GM23338 (cell line): ENCODE measurements at regions not wholly inside any gene's neighbourhood (a gene's known extent, or its start where the extent isn't known, plus 50 kb on each side); places are given as distances from the start of the nearest gene placed in this dataset.

Experiments used
- ATAC-seq: fragments of 200-7000 bp; cut with Tn5 transposase; 3 replicates; pipeline ENCODE4 v1.9.1; 2020
- DNase-seq: peaks from one replicate; pipeline ENCODE4 v3.0.0-alpha.2; 2015; ENCODE audit warnings: low spot score
- H2AFZ ChIP-seq: fragments of 200-600 bp; sonication (generic); 2 replicates; pipeline ENCODE4 v1.8.0; 2016; ENCODE audit warnings: antibody characterized with exemption, mild to moderate bottlenecking, moderate library complexity
- H3F3A ChIP-seq: fragments of 200-600 bp; sonication (generic); replicated peaks from 2 replicates; pipeline ENCODE4 v1.8.0; 2017; ENCODE audit warnings: antibody characterized with exemption, mixed run types, low read depth
- H3K27ac ChIP-seq: fragments of 200-600 bp; sonication (generic); 2 replicates; pipeline ENCODE4 v1.6.1; 2016; ENCODE audit warnings: low read depth
- H3K27me3 ChIP-seq: fragments of 200-600 bp; sonication (generic); 2 replicates; pipeline ENCODE4 v1.8.0; 2016; ENCODE audit warnings: mild to moderate bottlenecking, mixed run types, moderate library complexity; ENCODE audit not compliant: insufficient read depth
- H3K36me3 ChIP-seq: fragments of 200-600 bp; sonication (generic); 2 replicates; pipeline ENCODE4 v1.8.0; 2016; ENCODE audit warnings: mild to moderate bottlenecking; ENCODE audit not compliant: insufficient read depth
- H3K4me1 ChIP-seq: fragments of 200-600 bp; sonication (generic); 2 replicates; pipeline ENCODE4 v1.8.0; 2016; ENCODE audit warnings: mild to moderate bottlenecking, moderate library complexity; ENCODE audit not compliant: insufficient read depth
- H3K4me2 ChIP-seq: fragments of 200-600 bp; sonication (generic); 2 replicates; pipeline ENCODE4 v1.7.1; 2017; ENCODE audit warnings: mixed run types
- H3K4me3 ChIP-seq: fragments of 200-600 bp; sonication (generic); 2 replicates; pipeline ENCODE4 v1.6.1; 2016; ENCODE audit warnings: mixed run types
- H3K79me2 ChIP-seq: fragments of 200-600 bp; sonication (generic); replicated peaks from 2 replicates; pipeline ENCODE4 v1.8.0; 2017; ENCODE audit warnings: mild to moderate bottlenecking; ENCODE audit not compliant: insufficient read depth
- H3K9me2 ChIP-seq: fragments of 200-600 bp; sonication (generic); 2 replicates; pipeline ENCODE4 v1.8.0; 2017; ENCODE audit not compliant: insufficient read depth
- H4K20me1 ChIP-seq: fragments of 200-600 bp; sonication (generic); replicated peaks from 2 replicates; pipeline ENCODE4 v1.8.0; 2017; ENCODE audit warnings: mild to moderate bottlenecking; ENCODE audit not compliant: insufficient read depth
- H3K27ac Mint-ChIP-seq: 2 replicates; pipeline ENCODE4 v1.8.0; 2020; ENCODE audit warnings: inconsistent platforms, mild to moderate bottlenecking, moderate library complexity, mixed read lengths
- H3K27me3 Mint-ChIP-seq: 3 replicates; pipeline ENCODE4 v1.8.0; 2022; ENCODE audit warnings: low read depth, mild to moderate bottlenecking, moderate library complexity, mixed read lengths, inconsistent platforms; ENCODE audit not compliant: insufficient read depth, poor library complexity
- H3K36me3 Mint-ChIP-seq: 3 replicates; pipeline ENCODE4 v1.8.0; 2021; ENCODE audit warnings: low read depth, mild to moderate bottlenecking, inconsistent platforms, moderate library complexity, mixed read lengths
- H3K4me1 Mint-ChIP-seq: 3 replicates; pipeline ENCODE4 v1.8.0; 2020; ENCODE audit warnings: mild to moderate bottlenecking, inconsistent platforms, mixed read lengths
- H3K4me3 Mint-ChIP-seq: 3 replicates; pipeline ENCODE4 v1.8.0; 2021; ENCODE audit warnings: moderate library complexity, mild to moderate bottlenecking, inconsistent platforms, mixed read lengths
- H3K9me3 Mint-ChIP-seq: 3 replicates; pipeline ENCODE4 v1.8.0; 2020; ENCODE audit warnings: moderate library complexity, mild to moderate bottlenecking, inconsistent platforms, mixed read lengths
- CREB1 ChIP-seq: fragments of 250-450 bp; sonication (Bioruptor Pico); IDR thresholded peaks from 2 replicates; pipeline ENCODE4 v1.5.0; 2020; ENCODE audit warnings: low read depth, mild to moderate bottlenecking, moderate library complexity
- EZH2 ChIP-seq: fragments of 200-600 bp; sonication (generic); IDR thresholded peaks from one replicate; pipeline ENCODE4 v1.8.0; 2017; ENCODE audit warnings: antibody characterized with exemption, mild to moderate bottlenecking, low read depth; ENCODE audit not compliant: unreplicated experiment
- EZH2phosphoT487 ChIP-seq: fragments of 200-600 bp; sonication (generic); IDR thresholded peaks from one replicate; pipeline ENCODE4 v1.8.1; 2018; ENCODE audit warnings: antibody characterized with exemption; ENCODE audit not compliant: unreplicated experiment
- JUNB ChIP-seq: IDR thresholded peaks from one replicate; pipeline ENCODE4 v1.6.1; 2016; ENCODE audit warnings: antibody characterized with exemption; ENCODE audit not compliant: unreplicated experiment
- NANOG ChIP-seq: IDR thresholded peaks from 2 replicates; pipeline ENCODE4 v1.6.1; 2016; ENCODE audit warnings: antibody characterized with exemption, borderline replicate concordance
- POLR2AphosphoS5 ChIP-seq: IDR thresholded peaks from 2 replicates; pipeline ENCODE4 v1.6.1; 2016; ENCODE audit warnings: antibody characterized with exemption, low read depth
- STAT1 ChIP-seq: IDR thresholded peaks from one replicate; pipeline ENCODE4 v1.6.1; 2016; ENCODE audit warnings: antibody characterized with exemption; ENCODE audit not compliant: unreplicated experiment
- ZNF114 ChIP-seq: fragments of 250-450 bp; sonication (Bioruptor Pico); IDR thresholded peaks from 2 replicates; pipeline ENCODE4 v1.5.0; 2020; ENCODE audit warnings: mild to moderate bottlenecking, moderate library complexity
- ZNF331 ChIP-seq: fragments of 250-450 bp; sonication (Bioruptor Pico); IDR thresholded peaks from 2 replicates; pipeline ENCODE4 v1.5.0; 2020; ENCODE audit warnings: low read depth, mild to moderate bottlenecking, moderate library complexity
- TF ChIP-seq, protein P1 (sequence below): IDR thresholded peaks from 2 replicates; pipeline ENCODE4 v1.6.1; 2016; ENCODE audit warnings: antibody characterized with exemption
- TF ChIP-seq, protein P2 (sequence below): fragments of 250-450 bp; sonication (Bioruptor Pico); IDR thresholded peaks from 2 replicates; pipeline ENCODE4 v1.5.0; 2020; ENCODE audit warnings: mild to moderate bottlenecking, moderate library complexity
- TF ChIP-seq, protein P3 (sequence below), 2 experiments: fragments of 200-600 bp in 1 of 2; sonication (generic) in 1 of 2; conservative IDR thresholded peaks; 2 replicates each; pipeline versions ENCODE4 v1.5.1 to v1.6.1; 2016 to 2017; ENCODE audit warnings: antibody characterized with exemption in 2 of 2, low read depth in 2 of 2, mild to moderate bottlenecking in 2 of 2, moderate library complexity in 1 of 2
- TF ChIP-seq, protein P4 (sequence below): IDR thresholded peaks from one replicate; pipeline ENCODE4 v1.6.1; 2018; ENCODE audit warnings: antibody characterized with exemption; ENCODE audit not compliant: unreplicated experiment

DNA sequence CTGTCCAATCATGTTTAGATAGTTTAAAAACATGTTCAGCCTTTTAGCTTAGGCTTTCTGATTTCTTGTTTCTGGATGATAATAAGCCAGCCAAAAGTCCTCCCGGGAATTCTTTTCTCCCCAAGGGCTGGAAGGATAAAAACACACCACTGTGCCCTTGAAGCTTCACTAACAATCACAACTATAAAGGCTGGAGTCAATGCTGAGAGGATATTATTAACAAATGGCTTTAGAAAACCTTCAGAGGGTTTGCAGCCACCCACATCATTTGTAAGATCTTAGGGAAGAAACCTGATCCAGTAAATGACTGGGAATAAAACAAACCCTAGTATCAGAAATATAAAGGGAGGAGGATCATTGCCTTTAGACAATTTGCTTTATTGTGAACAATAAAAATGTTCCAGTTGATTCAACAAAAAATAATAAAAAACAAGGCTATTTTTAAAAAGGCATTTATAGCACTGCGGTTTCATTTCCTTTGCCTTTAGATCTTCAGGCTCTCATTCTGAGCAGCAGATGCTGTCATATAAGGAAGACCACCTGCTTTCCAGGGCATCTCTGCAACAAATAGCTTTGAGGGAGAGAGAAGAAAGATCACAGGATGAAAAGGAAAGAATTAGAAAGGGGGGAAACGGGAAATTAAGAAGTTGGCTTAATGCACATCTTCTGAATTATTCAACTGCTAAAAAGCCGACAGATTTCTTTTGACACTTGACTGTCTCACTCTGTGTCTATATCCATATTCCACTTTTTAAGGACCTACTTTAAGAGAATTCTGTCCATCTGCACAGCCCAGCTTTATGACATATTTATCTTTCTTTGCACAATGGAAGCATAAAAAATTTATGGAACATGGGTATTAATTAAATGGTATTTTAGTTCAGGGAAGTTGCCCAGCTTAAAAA lies 277.2 kb upstream of the SLC24A2 start:
- Histone ChIP-seq H4K20me1 (no peaks in the 10 kb centered on the region), H3K27ac (no peak overlapping the region), H3K4me2 (no peak overlapping the region), H2AFZ (no peak overlapping the region), H3K9me2 (0 out of 2 replicates have a peak, but pooled peaks cover 2% of the 10 kb centered on the region), H3F3A (no peaks in the 10 kb centered on the region), H3K36me3 (no peaks in the 10 kb centered on the region), H3K4me3 (no peak overlapping the region), H3K79me2 (no peaks in the 10 kb centered on the region), H3K4me1 (no peaks in the 10 kb centered on the region; the same call in 1 of the 2 replicates), H3K27me3 (no peaks in the 10 kb centered on the region)
- Mint-ChIP-seq H3K27ac (no peak overlapping the region), H3K36me3 (no peaks in the 10 kb centered on the region), H3K27me3 (no peaks in the 10 kb centered on the region), H3K4me1 (peaks cover 6% of the 10 kb centered on the region; the same call in 2 of the 3 replicates), H3K4me3 (no peak overlapping the region), H3K9me3 (no peaks in the 10 kb centered on the region)
- no peak for DNase-seq
- TF ChIP-seq EZH2phosphoT487 (no peak), CREB1 (CRISPR knock-in tag) (no peak), EZH2 (no peak), ZNF114 (CRISPR knock-in tag) (no peak), STAT1 (no peak), JUNB (no peak), ZNF331 (CRISPR knock-in tag) (no peak), POLR2AphosphoS5 (no peak), NANOG (no peak)
- TF ChIP-seq, protein P1, sequence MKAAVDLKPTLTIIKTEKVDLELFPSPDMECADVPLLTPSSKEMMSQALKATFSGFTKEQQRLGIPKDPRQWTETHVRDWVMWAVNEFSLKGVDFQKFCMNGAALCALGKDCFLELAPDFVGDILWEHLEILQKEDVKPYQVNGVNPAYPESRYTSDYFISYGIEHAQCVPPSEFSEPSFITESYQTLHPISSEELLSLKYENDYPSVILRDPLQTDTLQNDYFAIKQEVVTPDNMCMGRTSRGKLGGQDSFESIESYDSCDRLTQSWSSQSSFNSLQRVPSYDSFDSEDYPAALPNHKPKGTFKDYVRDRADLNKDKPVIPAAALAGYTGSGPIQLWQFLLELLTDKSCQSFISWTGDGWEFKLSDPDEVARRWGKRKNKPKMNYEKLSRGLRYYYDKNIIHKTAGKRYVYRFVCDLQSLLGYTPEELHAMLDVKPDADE = no peak
- TF ChIP-seq, protein P2, sequence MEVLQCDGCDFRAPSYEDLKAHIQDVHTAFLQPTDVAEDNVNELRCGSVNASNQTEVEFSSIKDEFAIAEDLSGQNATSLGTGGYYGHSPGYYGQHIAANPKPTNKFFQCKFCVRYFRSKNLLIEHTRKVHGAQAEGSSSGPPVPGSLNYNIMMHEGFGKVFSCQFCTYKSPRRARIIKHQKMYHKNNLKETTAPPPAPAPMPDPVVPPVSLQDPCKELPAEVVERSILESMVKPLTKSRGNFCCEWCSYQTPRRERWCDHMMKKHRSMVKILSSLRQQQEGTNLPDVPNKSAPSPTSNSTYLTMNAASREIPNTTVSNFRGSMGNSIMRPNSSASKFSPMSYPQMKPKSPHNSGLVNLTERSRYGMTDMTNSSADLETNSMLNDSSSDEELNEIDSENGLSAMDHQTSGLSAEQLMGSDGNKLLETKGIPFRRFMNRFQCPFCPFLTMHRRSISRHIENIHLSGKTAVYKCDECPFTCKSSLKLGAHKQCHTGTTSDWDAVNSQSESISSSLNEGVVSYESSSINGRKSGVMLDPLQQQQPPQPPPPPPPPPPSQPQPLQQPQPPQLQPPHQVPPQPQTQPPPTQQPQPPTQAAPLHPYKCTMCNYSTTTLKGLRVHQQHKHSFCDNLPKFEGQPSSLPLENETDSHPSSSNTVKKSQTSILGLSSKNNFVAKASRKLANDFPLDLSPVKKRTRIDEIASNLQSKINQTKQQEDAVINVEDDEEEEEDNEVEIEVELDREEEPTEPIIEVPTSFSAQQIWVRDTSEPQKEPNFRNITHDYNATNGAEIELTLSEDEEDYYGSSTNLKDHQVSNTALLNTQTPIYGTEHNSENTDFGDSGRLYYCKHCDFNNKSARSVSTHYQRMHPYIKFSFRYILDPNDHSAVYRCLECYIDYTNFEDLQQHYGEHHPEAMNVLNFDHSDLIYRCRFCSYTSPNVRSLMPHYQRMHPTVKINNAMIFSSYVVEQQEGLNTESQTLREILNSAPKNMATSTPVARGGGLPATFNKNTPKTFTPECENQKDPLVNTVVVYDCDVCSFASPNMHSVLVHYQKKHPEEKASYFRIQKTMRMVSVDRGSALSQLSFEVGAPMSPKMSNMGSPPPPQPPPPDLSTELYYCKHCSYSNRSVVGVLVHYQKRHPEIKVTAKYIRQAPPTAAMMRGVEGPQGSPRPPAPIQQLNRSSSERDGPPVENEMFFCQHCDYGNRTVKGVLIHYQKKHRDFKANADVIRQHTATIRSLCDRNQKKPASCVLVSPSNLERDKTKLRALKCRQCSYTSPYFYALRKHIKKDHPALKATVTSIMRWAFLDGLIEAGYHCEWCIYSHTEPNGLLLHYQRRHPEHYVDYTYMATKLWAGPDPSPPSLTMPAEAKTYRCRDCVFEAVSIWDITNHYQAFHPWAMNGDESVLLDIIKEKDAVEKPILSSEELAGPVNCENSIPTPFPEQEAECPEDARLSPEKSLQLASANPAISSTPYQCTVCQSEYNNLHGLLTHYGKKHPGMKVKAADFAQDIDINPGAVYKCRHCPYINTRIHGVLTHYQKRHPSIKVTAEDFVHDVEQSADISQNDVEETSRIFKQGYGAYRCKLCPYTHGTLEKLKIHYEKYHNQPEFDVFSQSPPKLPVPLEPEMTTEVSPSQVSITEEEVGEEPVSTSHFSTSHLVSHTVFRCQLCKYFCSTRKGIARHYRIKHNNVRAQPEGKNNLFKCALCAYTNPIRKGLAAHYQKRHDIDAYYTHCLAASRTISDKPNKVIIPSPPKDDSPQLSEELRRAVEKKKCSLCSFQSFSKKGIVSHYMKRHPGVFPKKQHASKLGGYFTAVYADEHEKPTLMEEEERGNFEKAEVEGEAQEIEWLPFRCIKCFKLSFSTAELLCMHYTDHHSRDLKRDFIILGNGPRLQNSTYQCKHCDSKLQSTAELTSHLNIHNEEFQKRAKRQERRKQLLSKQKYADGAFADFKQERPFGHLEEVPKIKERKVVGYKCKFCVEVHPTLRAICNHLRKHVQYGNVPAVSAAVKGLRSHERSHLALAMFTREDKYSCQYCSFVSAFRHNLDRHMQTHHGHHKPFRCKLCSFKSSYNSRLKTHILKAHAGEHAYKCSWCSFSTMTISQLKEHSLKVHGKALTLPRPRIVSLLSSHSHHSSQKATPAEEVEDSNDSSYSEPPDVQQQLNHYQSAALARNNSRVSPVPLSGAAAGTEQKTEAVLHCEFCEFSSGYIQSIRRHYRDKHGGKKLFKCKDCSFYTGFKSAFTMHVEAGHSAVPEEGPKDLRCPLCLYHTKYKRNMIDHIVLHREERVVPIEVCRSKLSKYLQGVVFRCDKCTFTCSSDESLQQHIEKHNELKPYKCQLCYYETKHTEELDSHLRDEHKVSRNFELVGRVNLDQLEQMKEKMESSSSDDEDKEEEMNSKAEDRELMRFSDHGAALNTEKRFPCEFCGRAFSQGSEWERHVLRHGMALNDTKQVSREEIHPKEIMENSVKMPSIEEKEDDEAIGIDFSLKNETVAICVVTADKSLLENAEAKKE (CRISPR knock-in tag) = no peak
- TF ChIP-seq, protein P3, sequence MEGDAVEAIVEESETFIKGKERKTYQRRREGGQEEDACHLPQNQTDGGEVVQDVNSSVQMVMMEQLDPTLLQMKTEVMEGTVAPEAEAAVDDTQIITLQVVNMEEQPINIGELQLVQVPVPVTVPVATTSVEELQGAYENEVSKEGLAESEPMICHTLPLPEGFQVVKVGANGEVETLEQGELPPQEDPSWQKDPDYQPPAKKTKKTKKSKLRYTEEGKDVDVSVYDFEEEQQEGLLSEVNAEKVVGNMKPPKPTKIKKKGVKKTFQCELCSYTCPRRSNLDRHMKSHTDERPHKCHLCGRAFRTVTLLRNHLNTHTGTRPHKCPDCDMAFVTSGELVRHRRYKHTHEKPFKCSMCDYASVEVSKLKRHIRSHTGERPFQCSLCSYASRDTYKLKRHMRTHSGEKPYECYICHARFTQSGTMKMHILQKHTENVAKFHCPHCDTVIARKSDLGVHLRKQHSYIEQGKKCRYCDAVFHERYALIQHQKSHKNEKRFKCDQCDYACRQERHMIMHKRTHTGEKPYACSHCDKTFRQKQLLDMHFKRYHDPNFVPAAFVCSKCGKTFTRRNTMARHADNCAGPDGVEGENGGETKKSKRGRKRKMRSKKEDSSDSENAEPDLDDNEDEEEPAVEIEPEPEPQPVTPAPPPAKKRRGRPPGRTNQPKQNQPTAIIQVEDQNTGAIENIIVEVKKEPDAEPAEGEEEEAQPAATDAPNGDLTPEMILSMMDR (conservative IDR thresholded peaks at IDR 0.05; ENCODE audit: low read depth in 2 of 2) = no peak
- TF ChIP-seq, protein P4, sequence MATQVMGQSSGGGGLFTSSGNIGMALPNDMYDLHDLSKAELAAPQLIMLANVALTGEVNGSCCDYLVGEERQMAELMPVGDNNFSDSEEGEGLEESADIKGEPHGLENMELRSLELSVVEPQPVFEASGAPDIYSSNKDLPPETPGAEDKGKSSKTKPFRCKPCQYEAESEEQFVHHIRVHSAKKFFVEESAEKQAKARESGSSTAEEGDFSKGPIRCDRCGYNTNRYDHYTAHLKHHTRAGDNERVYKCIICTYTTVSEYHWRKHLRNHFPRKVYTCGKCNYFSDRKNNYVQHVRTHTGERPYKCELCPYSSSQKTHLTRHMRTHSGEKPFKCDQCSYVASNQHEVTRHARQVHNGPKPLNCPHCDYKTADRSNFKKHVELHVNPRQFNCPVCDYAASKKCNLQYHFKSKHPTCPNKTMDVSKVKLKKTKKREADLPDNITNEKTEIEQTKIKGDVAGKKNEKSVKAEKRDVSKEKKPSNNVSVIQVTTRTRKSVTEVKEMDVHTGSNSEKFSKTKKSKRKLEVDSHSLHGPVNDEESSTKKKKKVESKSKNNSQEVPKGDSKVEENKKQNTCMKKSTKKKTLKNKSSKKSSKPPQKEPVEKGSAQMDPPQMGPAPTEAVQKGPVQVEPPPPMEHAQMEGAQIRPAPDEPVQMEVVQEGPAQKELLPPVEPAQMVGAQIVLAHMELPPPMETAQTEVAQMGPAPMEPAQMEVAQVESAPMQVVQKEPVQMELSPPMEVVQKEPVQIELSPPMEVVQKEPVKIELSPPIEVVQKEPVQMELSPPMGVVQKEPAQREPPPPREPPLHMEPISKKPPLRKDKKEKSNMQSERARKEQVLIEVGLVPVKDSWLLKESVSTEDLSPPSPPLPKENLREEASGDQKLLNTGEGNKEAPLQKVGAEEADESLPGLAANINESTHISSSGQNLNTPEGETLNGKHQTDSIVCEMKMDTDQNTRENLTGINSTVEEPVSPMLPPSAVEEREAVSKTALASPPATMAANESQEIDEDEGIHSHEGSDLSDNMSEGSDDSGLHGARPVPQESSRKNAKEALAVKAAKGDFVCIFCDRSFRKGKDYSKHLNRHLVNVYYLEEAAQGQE = no peak
- ATAC-seq = no peak
